BLaER1 treated with 17β-estradiol and CSF1 and Interleukin-3, amounts not matched to agents 10 nM and 100 nM (cell line): ENCODE measurements at regions not wholly inside any gene's neighbourhood (a gene's known extent, or its start where the extent isn't known, plus 50 kb on each side); places are given as distances from the start of the nearest gene placed in this dataset.

Experiments used
- H3K27ac ChIP-seq, 11 experiments: shearing (Covaris generic); formaldehyde crosslinking; 2 replicates each; pipeline ENCODE4 v1.8.1; 2022
- H3K27me3 ChIP-seq, 11 experiments: shearing (Covaris generic); formaldehyde crosslinking; 2 replicates each; pipeline ENCODE4 v1.8.1; 2022
- H3K36me3 ChIP-seq, 11 experiments: shearing (Covaris generic); formaldehyde crosslinking; 2 replicates each; pipeline ENCODE4 v1.8.1; 2022
- H3K4me1 ChIP-seq, 10 experiments: shearing (Covaris generic); formaldehyde crosslinking; 2 replicates each; pipeline ENCODE4 v1.8.1; 2022
- H3K4me2 ChIP-seq, 11 experiments: shearing (Covaris generic); formaldehyde crosslinking; 2 replicates each; pipeline ENCODE4 v1.8.1; 2022
- H3K4me3 ChIP-seq, 10 experiments: shearing (Covaris generic); formaldehyde crosslinking; 2 replicates each; pipeline ENCODE4 v1.8.1; 2022
- H3K9ac ChIP-seq, 11 experiments: shearing (Covaris generic); formaldehyde crosslinking; 2 replicates each; pipeline ENCODE4 v1.8.1; 2022
- H3K9me3 ChIP-seq, 11 experiments: shearing (Covaris generic); formaldehyde crosslinking; replicated peaks in 1 of 11; 2 replicates each; pipeline ENCODE4 v1.8.1; 2022
- H4K20me1 ChIP-seq, 11 experiments: shearing (Covaris generic); formaldehyde crosslinking; 2 replicates each; pipeline ENCODE4 v1.8.1; 2022
- Cebpa-rat ChIP-seq, 11 experiments: shearing (Covaris generic); IDR thresholded peaks; 2 replicates each; pipeline ENCODE4 v1.8.1; 2022

- Histone ChIP-seq H3K9me3 (peaks cover 8 to 28% (median 13%) of the 10 kb centered on the region in 11 experiments; a peak in 18 of 22 replicates), H3K9ac (no peak overlapping the region), H4K20me1 (no peaks in the 10 kb centered on the region), H3K4me3 (no peak overlapping the region), H3K27me3 (no peaks in the 10 kb centered on the region), H3K4me1 (peaks cover 6 to 26% (median 13%) of the 10 kb centered on the region in 10 experiments; a peak in 15 of 20 replicates), H3K4me2 (no peak overlapping the region; a peak in 1 of 22 replicates), H3K27ac (no peak overlapping the region), H3K36me3 (no peaks in the 10 kb centered on the region)
- TF ChIP-seq Cebpa-rat (IDR thresholded peaks at IDR 0.05): no peak
These were observed 191.2 kb upstream of the TCF21 start for GRCh38 chr6:133697666-133698065.

DNA sequence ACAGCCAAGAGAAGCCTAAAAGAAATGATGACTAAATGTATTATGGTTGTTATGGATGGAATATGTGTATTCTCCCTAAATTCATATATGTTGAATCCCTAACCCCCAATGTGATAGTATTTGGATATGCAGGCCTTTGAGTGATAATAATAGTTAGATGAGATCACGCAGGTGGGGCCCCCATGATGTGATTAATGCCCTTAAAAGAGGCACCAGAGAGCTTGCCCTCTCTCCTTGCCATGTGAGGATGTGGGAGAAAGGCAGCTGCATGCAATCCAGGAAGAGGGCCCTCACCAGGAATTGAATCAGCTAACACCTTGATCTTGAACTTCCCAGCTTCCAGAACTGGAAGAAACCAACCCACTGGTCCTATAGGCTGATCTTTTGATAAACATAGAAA, 190.6 kb upstream of the TCF21 start:
- no peak for TF ChIP-seq Cebpa-rat (IDR thresholded peaks at IDR 0.05)
- H3K36me3 ChIP-seq: no peaks in the 10 kb centered on the region

DNA sequence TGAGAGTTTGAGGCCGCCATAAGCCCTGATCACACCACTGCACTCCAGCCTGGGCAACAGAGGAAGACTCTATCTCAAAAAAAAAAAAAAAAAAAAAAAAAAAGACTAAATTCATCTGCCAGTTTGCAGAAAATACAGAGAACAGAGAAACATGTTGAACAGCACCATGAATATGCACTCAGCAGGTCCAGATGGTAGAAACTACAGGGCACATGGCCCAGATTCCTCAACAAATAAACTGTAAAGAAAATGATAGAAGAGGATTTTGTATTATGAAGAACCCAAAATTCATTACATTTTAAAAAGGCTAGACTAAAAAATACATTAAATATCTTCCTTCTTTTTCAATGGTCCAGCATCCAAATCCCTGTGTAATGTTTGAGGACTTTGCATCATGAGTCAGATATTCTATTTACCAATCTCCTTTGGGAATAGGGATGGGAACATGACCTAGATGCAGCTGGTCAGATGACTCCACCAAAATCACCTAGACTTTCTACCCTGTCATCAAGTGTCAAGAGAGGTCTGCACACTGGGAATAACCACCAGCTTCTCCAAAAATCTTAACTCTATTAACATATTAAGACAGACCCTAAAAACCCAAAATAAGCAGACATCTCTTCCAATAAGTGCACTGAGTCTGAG, 189.1 kb upstream of the TCF21 start:
- H3K36me3 ChIP-seq: no peaks in the 10 kb centered on the region
- TF ChIP-seq Cebpa-rat (IDR thresholded peaks at IDR 0.05): no peak
- H3K9ac ChIP-seq: no peak overlapping the region
- peaks cover 7 to 32% (median 14%) of the 10 kb centered on the region in 10 experiments; a peak in 17 of 20 replicates for H3K4me1 ChIP-seq
- H3K4me3 ChIP-seq: no peak overlapping the region
- H4K20me1 ChIP-seq: no peaks in the 10 kb centered on the region
- no peaks in the 10 kb centered on the region for H3K27me3 ChIP-seq
- H3K4me2 ChIP-seq: 0 out of 22 replicates have a peak overlapping the region, but pooled peaks of 1 of the 11 experiments have one; percentile 6
- H3K27ac ChIP-seq: no peak overlapping the region
- H3K9me3 ChIP-seq: peaks cover 11 to 37% (median 21%) of the 10 kb centered on the region in 11 experiments; a peak in 20 of 22 replicates

More for the DNA sequence above, 190.6 kb upstream of the TCF21 start:
- no peaks in the 10 kb centered on the region for H3K27me3 ChIP-seq
- no peaks in the 10 kb centered on the region for H4K20me1 ChIP-seq
- peaks cover 6 to 26% (median 13%) of the 10 kb centered on the region in 10 experiments; a peak in 15 of 20 replicates for H3K4me1 ChIP-seq
- peaks cover 11 to 34% (median 17%) of the 10 kb centered on the region in 11 experiments; a peak in 20 of 22 replicates for H3K9me3 ChIP-seq
- H3K4me2 ChIP-seq: peak overlapping the region in 10 of 11 experiments; percentile 3 to 60 (median 46); a peak in 16 of 22 replicates
- no peak overlapping the region for H3K9ac ChIP-seq
- no peak overlapping the region for H3K27ac ChIP-seq
- no peak overlapping the region for H3K4me3 ChIP-seq

DNA sequence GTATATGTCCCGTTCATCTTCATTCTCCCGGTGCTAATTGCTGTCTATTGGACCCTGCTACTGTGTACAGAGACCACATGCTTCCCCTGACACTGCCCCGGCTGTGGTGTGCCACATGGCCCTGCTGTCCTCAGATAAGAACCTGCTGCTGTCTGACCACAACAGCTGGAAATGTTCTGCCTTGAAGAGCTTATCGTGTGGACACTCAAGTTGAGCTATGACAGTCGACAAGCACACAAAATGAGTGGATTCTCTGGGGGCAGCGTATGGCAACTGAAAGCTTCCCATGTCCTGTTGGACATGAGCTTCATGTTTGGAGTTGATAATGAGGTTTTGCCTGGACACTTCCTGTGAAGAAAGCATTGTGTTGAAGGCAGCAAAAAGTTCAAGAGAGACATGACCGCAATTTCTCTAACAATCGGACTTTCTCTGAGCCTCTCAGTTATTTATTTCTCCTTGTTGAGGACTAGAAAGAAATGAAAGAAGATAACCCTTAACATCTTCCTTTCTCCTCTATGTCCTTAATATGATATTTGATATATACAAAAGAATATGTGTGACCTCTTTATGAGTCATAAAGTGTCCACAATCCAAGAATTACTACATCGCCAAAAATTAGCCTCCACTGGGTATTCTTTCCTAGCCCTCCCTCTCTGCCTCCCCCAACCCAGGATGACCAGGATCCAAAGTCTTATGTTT, 187.1 kb upstream of the TCF21 start:
- Histone ChIP-seq H3K27me3 (peaks cover 0 to 9% (median 0%) of the 10 kb centered on the region in 11 experiments; a peak in 3 of 22 replicates), H3K36me3 (no peaks in the 10 kb centered on the region), H3K9me3 (peaks cover 4 to 41% (median 19%) of the 10 kb centered on the region in 11 experiments; a peak in 19 of 22 replicates), H3K27ac (0 out of 22 replicates have a peak overlapping the region, but pooled peaks of 2 of the 11 experiments have one; percentile 7 to 34), H3K4me3 (no peak overlapping the region), H3K4me2 (peak overlapping the region in 9 of 11 experiments; percentile 6 to 37 (median 25); a peak in 15 of 22 replicates), H3K4me1 (peaks cover 8 to 51% (median 26%) of the 10 kb centered on the region in 10 experiments), H3K9ac (no peak overlapping the region), H4K20me1 (no peaks in the 10 kb centered on the region)
- TF ChIP-seq Cebpa-rat (IDR thresholded peaks at IDR 0.05): no peak

DNA sequence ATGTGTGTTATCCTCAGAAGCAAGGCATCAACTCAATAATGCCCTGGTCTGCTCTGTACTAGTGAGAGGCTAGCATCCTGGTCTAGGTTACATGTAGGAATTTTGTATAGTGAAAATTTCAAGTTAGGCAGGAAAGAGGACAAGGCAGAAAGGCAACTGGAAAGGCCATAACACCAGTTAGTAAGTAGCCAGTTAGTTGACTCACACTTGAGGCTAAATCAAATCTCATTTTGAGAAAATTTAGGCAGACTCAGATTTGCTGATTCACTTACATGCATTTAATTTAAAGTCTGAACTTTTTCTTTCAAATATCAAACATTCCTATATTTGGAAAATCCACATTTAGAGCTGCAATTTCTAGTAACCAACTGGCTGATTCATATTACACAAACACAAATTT, 184.5 kb upstream of the TCF21 start:
- H3K27ac ChIP-seq: no peak overlapping the region; a peak in 1 of 22 replicates

DNA sequence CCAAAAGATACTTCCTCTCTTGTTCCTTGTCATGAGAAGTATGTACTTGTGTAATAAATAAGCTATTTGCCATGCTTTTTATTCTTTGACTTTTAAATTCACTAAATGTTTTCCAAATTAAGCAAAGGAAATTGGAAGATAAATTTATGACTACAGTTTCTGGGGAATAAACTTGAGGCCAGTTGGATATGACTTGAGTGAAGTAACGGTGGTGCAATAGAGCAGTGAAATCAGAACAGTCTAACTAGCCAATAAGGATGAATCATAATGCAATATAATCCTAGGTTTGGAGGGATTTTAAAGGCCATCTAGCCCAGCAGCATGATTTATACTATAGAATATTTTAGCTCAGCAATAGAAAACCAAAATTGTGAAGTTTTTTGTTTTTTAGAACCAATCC, 183.8 kb upstream of the TCF21 start:
- Histone ChIP-seq H3K27me3 (peaks cover 0 to 9% (median 0%) of the 10 kb centered on the region in 11 experiments; a peak in 3 of 22 replicates), H4K20me1 (no peaks in the 10 kb centered on the region), H3K27ac (no peak overlapping the region), H3K4me2 (peak overlapping the region in 3 of 11 experiments; percentile 7 to 8 (median 8); a peak in 4 of 22 replicates), H3K9me3 (peaks cover 3 to 46% (median 20%) of the 10 kb centered on the region in 11 experiments; a peak in 19 of 22 replicates), H3K36me3 (no peaks in the 10 kb centered on the region), H3K4me3 (no peak overlapping the region), H3K4me1 (peaks cover 13 to 46% (median 28%) of the 10 kb centered on the region in 10 experiments), H3K9ac (no peak overlapping the region)
- TF ChIP-seq Cebpa-rat (IDR thresholded peaks at IDR 0.05): no peak

More for the DNA sequence above, 184.5 kb upstream of the TCF21 start:
- H3K36me3 ChIP-seq: no peaks in the 10 kb centered on the region
- H4K20me1 ChIP-seq: no peaks in the 10 kb centered on the region
- H3K4me3 ChIP-seq: no peak overlapping the region
- H3K4me2 ChIP-seq: peak overlapping the region in 3 of 11 experiments; percentile 7 to 36 (median 8); a peak in 6 of 22 replicates
- H3K4me1 ChIP-seq: peaks cover 13 to 49% (median 28%) of the 10 kb centered on the region in 10 experiments
- peaks cover 4 to 48% (median 22%) of the 10 kb centered on the region in 11 experiments; a peak in 19 of 22 replicates for H3K9me3 ChIP-seq
- H3K9ac ChIP-seq: no peak overlapping the region
- TF ChIP-seq Cebpa-rat (IDR thresholded peaks at IDR 0.05): no peak
- H3K27me3 ChIP-seq: peaks cover 0 to 9% (median 0%) of the 10 kb centered on the region in 11 experiments; a peak in 3 of 22 replicates

- H3K27me3 ChIP-seq: peaks cover 0 to 9% (median 0%) of the 10 kb centered on the region in 11 experiments; a peak in 3 of 22 replicates
- peaks cover 13 to 46% (median 28%) of the 10 kb centered on the region in 10 experiments for H3K4me1 ChIP-seq
- no peaks in the 10 kb centered on the region for H4K20me1 ChIP-seq
- no peak overlapping the region for H3K9ac ChIP-seq
- H3K4me2 ChIP-seq: peak overlapping the region in 7 of 11 experiments; percentile 9 to 88 (median 79); a peak in 11 of 22 replicates
- no peak overlapping the region for H3K4me3 ChIP-seq
- peaks cover 0 to 46% (median 20%) of the 10 kb centered on the region in 11 experiments; a peak in 17 of 22 replicates for H3K9me3 ChIP-seq
- TF ChIP-seq Cebpa-rat (IDR thresholded peaks at IDR 0.05): no peak
- no peaks in the 10 kb centered on the region for H3K36me3 ChIP-seq
- peak overlapping the region in 3 of 11 experiments; percentile 11 to 71 (median 63); a peak in 3 of 22 replicates for H3K27ac ChIP-seq
These were observed 183.2 kb upstream of the TCF21 start for GRCh38 chr6:133705731-133706130.

DNA sequence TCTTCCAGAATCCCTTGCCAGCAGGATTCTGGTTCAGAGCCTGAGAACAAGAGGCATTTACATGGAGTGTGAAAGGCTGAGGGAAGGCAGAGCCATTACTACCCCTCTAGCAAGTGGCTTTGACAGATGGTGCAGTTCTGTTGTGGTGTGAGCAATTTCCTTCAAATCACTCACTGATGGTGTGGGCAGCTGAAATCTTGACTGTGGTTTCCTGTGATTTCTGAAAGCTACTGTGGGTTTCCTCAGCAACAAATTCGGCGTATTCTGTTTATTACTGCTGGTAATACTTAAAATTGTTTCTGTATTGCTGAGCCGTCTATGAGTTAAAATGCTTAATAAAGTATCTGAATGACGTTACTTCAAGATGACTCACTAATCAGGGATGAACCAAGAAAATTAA, 181.5 kb upstream of the TCF21 start:
- peak overlapping the region in 4 of 11 experiments; percentile 16 to 29 (median 21); a peak in 6 of 22 replicates for H3K9ac ChIP-seq
- peak overlapping the region in 10 of 11 experiments; percentile 43 to 74 (median 62); a peak in 20 of 22 replicates for H3K27ac ChIP-seq
- H3K4me1 ChIP-seq: peaks cover 13 to 37% (median 25%) of the 10 kb centered on the region in 10 experiments
- H3K4me2 ChIP-seq: peak overlapping the region; percentile 45 to 88 (median 77)
- TF ChIP-seq Cebpa-rat (IDR thresholded peaks at IDR 0.05): peak in 7 of 11 experiments; percentile 45 to 90 (median 67); a peak in 10 of 22 replicates
- peaks cover 0 to 39% (median 18%) of the 10 kb centered on the region in 11 experiments; a peak in 17 of 22 replicates for H3K9me3 ChIP-seq
- peaks cover 0 to 9% (median 0%) of the 10 kb centered on the region in 11 experiments; a peak in 3 of 22 replicates for H3K27me3 ChIP-seq
- peak overlapping the region in 3 of 10 experiments; percentile 6 to 26 (median 26); a peak in 2 of 20 replicates for H3K4me3 ChIP-seq
- no peaks in the 10 kb centered on the region for H3K36me3 ChIP-seq
- H4K20me1 ChIP-seq: no peaks in the 10 kb centered on the region
